HEK293 (cell line): ENCODE measurements at regions not wholly inside any gene's neighbourhood (a gene's known extent, or its start where the extent isn't known, plus 50 kb on each side); places are given as distances from the start of the nearest gene placed in this dataset.

Experiments
- CTCF ChIA-PET: fragments of 350-600 bp; formaldehyde crosslinking; extraction: SDS; loops from one replicate; lab custom pipeline; 2021; ENCODE audit warnings: antibody characterized with exemption; lab: Yijun Ruan, JAX
- POLR2A ChIA-PET: fragments of 300-600 bp; formaldehyde crosslinking; extraction: SDS; loops from one replicate; lab custom pipeline; 2020; ENCODE audit warnings: antibody characterized with exemption, inconsistent platforms; lab: Yijun Ruan, JAX
- H3K27ac ChIP-seq: fragments of 200-500 bp; sonication (Bioruptor generic); 2 replicates; pipeline ENCODE4 v1.5.1; 2014; ENCODE audit warnings: low read depth, low read length, control low read depth, inconsistent platforms; ENCODE audit errors: extremely low read depth
- H3K36me3 ChIP-seq, 2 experiments: fragments of 200-500 bp in 1 of 2; sonication (Bioruptor generic) in 1 of 2; 1 replicate in 1 of 2; 2 replicates in 1 of 2; pipeline ENCODE4 v1.5.1; 2014 to 2017; ENCODE audit warnings: inconsistent platforms in 2 of 2, low read length in 2 of 2; ENCODE audit not compliant: control insufficient read depth in 2 of 2, insufficient read depth in 1 of 2
- H3K4me1 ChIP-seq: fragments of 200-500 bp; sonication (Bioruptor generic); 2 replicates; pipeline ENCODE4 v1.5.1; 2014; ENCODE audit warnings: mild to moderate bottlenecking, low read length, inconsistent platforms; ENCODE audit not compliant: control insufficient read depth, insufficient read depth
- H3K4me3 ChIP-seq: 2 replicates; pipeline ENCODE4 v1.5.1; 2011; ENCODE audit warnings: low read depth, mild to moderate bottlenecking, control low read depth, low read length, moderate library complexity
- H3K9me3 ChIP-seq: fragments of 200-500 bp; sonication (Bioruptor generic); 2 replicates; pipeline ENCODE4 v1.5.1; 2014; ENCODE audit warnings: low read depth, low read length, inconsistent platforms; ENCODE audit not compliant: control insufficient read depth, insufficient read depth
- ZNF416 ChIP-seq: fragments of 450-650 bp; formaldehyde crosslinking; IDR thresholded peaks from 2 replicates; pipeline ENCODE4 v1.5.1; 2016; ENCODE audit warnings: missing biosample characterization, missing genetic modification characterization
- ZNF423 ChIP-seq: fragments of 450-650 bp; formaldehyde crosslinking; IDR thresholded peaks from 2 replicates; pipeline ENCODE4 v1.5.1; 2016; ENCODE audit warnings: missing biosample characterization, missing genetic modification characterization
- ZNF555 ChIP-seq: fragments of 450-650 bp; formaldehyde crosslinking; conservative IDR thresholded peaks from 2 replicates; pipeline ENCODE4 v1.5.1; 2017; ENCODE audit warnings: missing biosample characterization, mild to moderate bottlenecking, missing genetic modification characterization, inconsistent platforms
- ZNF561 ChIP-seq: fragments of 450-650 bp; IDR thresholded peaks from 2 replicates; pipeline ENCODE4 v1.5.1; 2018; ENCODE audit warnings: missing biosample characterization, missing genetic modification characterization, borderline replicate concordance
- ZNF670 ChIP-seq: fragments of 450-650 bp; formaldehyde crosslinking; IDR thresholded peaks from 2 replicates; pipeline ENCODE4 v1.5.1; 2016; ENCODE audit warnings: missing biosample characterization, missing genetic modification characterization, low read depth
- TF ChIP-seq, protein P1 (sequence below): fragments of 450-650 bp; formaldehyde crosslinking; IDR thresholded peaks from 2 replicates; pipeline ENCODE4; 2016; ENCODE audit warnings: missing biosample characterization, missing genetic modification characterization
- TF ChIP-seq, protein P2 (sequence below): fragments of 450-650 bp; formaldehyde crosslinking; IDR thresholded peaks from 2 replicates; pipeline ENCODE4 v1.5.1; 2016; ENCODE audit warnings: missing biosample characterization, missing genetic modification characterization, borderline replicate concordance
- TF ChIP-seq, protein P3 (sequence below): fragments of 450-650 bp; formaldehyde crosslinking; IDR thresholded peaks from 2 replicates; pipeline ENCODE4 v1.5.1; 2016; ENCODE audit warnings: missing biosample characterization, missing genetic modification characterization
- TF ChIP-seq, protein P4 (sequence below): fragments of 450-650 bp; formaldehyde crosslinking; IDR thresholded peaks from 2 replicates; pipeline ENCODE4 v1.5.1; 2016; ENCODE audit warnings: missing biosample characterization, missing genetic modification characterization, low read depth
- TF ChIP-seq, protein P5 (sequence below): fragments of 450-650 bp; IDR thresholded peaks from 2 replicates; pipeline ENCODE4 v1.5.1; 2018; ENCODE audit warnings: missing biosample characterization, mild to moderate bottlenecking, missing genetic modification characterization
- TF ChIP-seq, protein P6 (sequence below): fragments of 450-650 bp; formaldehyde crosslinking; IDR thresholded peaks from 2 replicates; pipeline ENCODE4 v1.5.1; 2016; ENCODE audit warnings: missing biosample characterization, missing genetic modification characterization

DNA sequence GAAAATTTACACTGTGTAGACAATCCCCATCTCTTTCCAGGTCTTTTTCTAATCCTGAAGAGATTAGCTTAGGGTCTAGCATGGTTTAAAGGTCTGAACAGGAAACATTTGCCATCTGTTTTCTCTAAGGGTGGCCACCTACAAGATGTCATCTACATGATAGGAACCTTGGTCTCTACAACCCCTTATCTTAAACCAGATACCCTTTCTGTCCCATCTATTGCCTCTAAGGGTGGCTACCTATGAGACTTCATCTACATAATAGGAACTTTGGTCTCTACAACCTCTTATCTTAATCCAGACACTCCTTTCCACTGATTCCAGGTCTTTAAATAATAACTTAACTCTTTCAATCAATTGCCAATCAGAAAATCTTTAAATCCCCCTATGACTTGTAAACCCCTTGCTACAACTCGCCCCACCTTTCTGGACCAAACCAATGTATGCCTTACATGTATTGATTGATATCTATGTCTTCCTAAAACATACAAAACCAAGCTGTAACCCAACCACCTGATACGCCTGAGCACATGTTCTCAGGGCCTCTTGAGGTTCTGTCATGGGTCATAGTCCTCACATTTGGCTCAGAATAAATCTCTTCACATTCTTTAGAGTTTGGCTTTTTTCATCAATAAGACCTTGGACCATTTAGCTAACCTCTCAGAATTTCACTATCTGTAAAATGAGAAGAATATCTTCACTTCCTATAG lies 605.0 kb downstream of the TUSC7 start:
- Histone ChIP-seq H3K4me1 (no peaks in the 10 kb centered on the region), H3K36me3 (no peaks in the 10 kb centered on the region), H3K9me3 (no peaks in the 10 kb centered on the region), H3K4me3 (no peak overlapping the region), H3K27ac (no peak overlapping the region)
- CTCF ChIA-PET = interaction anchor here (0.6 kb wide), 1 partner anchor 47 kb away, joined by 8 read pairs; no protein-coding TSS in a partner anchor
- POLR2A ChIA-PET = no interaction called here
- TF ChIP-seq, protein P1, sequence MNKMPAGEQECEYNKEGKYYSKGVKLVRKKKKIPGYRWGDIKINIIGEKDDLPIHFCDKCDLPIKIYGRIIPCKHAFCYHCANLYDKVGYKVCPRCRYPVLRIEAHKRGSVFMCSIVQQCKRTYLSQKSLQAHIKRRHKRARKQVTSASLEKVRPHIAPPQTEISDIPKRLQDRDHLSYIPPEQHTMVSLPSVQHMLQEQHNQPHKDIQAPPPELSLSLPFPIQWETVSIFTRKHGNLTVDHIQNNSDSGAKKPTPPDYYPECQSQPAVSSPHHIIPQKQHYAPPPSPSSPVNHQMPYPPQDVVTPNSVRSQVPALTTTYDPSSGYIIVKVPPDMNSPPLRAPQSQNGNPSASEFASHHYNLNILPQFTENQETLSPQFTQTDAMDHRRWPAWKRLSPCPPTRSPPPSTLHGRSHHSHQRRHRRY (tag by site-specific recombination) = no peak
- TF ChIP-seq, protein P2, sequence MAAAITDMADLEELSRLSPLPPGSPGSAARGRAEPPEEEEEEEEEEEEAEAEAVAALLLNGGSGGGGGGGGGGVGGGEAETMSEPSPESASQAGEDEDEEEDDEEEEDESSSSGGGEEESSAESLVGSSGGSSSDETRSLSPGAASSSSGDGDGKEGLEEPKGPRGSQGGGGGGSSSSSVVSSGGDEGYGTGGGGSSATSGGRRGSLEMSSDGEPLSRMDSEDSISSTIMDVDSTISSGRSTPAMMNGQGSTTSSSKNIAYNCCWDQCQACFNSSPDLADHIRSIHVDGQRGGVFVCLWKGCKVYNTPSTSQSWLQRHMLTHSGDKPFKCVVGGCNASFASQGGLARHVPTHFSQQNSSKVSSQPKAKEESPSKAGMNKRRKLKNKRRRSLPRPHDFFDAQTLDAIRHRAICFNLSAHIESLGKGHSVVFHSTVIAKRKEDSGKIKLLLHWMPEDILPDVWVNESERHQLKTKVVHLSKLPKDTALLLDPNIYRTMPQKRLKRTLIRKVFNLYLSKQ (tag by site-specific recombination) = no peak
- TF ChIP-seq ZNF423 (tag by site-specific recombination) = no peak
- TF ChIP-seq, protein P3, sequence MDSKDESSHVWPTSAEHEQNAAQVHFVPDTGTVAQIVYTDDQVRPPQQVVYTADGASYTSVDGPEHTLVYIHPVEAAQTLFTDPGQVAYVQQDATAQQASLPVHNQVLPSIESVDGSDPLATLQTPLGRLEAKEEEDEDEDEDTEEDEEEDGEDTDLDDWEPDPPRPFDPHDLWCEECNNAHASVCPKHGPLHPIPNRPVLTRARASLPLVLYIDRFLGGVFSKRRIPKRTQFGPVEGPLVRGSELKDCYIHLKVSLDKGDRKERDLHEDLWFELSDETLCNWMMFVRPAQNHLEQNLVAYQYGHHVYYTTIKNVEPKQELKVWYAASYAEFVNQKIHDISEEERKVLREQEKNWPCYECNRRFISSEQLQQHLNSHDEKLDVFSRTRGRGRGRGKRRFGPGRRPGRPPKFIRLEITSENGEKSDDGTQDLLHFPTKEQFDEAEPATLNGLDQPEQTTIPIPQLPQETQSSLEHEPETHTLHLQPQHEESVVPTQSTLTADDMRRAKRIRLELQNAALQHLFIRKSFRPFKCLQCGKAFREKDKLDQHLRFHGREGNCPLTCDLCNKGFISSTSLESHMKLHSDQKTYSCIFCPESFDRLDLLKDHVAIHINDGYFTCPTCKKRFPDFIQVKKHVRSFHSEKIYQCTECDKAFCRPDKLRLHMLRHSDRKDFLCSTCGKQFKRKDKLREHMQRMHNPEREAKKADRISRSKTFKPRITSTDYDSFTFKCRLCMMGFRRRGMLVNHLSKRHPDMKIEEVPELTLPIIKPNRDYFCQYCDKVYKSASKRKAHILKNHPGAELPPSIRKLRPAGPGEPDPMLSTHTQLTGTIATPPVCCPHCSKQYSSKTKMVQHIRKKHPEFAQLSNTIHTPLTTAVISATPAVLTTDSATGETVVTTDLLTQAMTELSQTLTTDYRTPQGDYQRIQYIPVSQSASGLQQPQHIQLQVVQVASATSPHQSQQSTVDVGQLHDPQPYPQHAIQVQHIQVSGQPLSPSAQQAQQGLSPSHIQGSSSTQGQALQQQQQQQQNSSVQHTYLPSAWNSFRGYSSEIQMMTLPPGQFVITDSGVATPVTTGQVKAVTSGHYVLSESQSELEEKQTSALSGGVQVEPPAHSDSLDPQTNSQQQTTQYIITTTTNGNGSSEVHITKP (tag by site-specific recombination) = no peak
- TF ChIP-seq ZNF670 (tag by site-specific recombination) = no peak
- no peak for TF ChIP-seq ZNF555 (tag by site-specific recombination)
- TF ChIP-seq ZNF561 (tag by site-specific recombination) = no peak
- TF ChIP-seq ZNF416 (tag by site-specific recombination) = no peak
- TF ChIP-seq, protein P4, sequence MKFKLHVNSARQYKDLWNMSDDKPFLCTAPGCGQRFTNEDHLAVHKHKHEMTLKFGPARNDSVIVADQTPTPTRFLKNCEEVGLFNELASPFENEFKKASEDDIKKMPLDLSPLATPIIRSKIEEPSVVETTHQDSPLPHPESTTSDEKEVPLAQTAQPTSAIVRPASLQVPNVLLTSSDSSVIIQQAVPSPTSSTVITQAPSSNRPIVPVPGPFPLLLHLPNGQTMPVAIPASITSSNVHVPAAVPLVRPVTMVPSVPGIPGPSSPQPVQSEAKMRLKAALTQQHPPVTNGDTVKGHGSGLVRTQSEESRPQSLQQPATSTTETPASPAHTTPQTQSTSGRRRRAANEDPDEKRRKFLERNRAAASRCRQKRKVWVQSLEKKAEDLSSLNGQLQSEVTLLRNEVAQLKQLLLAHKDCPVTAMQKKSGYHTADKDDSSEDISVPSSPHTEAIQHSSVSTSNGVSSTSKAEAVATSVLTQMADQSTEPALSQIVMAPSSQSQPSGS (tag by site-specific recombination) = no peak

DNA sequence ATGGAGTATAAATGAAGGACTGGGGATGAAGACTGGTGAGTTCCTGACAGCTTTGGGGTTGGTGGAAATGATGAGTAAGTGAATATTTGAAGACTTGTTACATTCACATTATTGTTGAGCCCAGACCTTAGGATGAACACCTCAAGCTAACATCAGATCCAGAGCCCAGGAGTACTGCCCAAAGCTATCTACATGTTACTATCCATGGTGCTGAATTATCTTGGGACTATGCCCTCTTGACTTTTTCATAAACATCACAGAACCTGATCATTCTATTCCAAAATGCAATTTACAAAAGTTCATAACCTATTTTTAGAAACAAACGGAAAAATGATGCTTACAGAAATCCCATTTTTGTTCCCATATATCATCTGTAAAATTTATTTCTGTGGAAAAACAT lies 613.3 kb downstream of the TUSC7 start:
- Histone ChIP-seq H3K4me3 (no peak overlapping the region), H3K9me3 (no peaks in the 10 kb centered on the region), H3K36me3 (no peaks in the 10 kb centered on the region), H3K27ac (no peak overlapping the region), H3K4me1 (no peaks in the 10 kb centered on the region)
- POLR2A ChIA-PET = no interaction called here
- CTCF ChIA-PET = interaction anchor here (0.6 kb wide), 1 partner anchor 1013 kb away, joined by 4 read pairs; no protein-coding TSS in a partner anchor
- TF ChIP-seq, protein P5, sequence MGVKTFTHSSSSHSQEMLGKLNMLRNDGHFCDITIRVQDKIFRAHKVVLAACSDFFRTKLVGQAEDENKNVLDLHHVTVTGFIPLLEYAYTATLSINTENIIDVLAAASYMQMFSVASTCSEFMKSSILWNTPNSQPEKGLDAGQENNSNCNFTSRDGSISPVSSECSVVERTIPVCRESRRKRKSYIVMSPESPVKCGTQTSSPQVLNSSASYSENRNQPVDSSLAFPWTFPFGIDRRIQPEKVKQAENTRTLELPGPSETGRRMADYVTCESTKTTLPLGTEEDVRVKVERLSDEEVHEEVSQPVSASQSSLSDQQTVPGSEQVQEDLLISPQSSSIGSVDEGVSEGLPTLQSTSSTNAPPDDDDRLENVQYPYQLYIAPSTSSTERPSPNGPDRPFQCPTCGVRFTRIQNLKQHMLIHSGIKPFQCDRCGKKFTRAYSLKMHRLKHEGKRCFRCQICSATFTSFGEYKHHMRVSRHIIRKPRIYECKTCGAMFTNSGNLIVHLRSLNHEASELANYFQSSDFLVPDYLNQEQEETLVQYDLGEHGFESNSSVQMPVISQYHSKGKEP = no peak
- TF ChIP-seq, protein P6, sequence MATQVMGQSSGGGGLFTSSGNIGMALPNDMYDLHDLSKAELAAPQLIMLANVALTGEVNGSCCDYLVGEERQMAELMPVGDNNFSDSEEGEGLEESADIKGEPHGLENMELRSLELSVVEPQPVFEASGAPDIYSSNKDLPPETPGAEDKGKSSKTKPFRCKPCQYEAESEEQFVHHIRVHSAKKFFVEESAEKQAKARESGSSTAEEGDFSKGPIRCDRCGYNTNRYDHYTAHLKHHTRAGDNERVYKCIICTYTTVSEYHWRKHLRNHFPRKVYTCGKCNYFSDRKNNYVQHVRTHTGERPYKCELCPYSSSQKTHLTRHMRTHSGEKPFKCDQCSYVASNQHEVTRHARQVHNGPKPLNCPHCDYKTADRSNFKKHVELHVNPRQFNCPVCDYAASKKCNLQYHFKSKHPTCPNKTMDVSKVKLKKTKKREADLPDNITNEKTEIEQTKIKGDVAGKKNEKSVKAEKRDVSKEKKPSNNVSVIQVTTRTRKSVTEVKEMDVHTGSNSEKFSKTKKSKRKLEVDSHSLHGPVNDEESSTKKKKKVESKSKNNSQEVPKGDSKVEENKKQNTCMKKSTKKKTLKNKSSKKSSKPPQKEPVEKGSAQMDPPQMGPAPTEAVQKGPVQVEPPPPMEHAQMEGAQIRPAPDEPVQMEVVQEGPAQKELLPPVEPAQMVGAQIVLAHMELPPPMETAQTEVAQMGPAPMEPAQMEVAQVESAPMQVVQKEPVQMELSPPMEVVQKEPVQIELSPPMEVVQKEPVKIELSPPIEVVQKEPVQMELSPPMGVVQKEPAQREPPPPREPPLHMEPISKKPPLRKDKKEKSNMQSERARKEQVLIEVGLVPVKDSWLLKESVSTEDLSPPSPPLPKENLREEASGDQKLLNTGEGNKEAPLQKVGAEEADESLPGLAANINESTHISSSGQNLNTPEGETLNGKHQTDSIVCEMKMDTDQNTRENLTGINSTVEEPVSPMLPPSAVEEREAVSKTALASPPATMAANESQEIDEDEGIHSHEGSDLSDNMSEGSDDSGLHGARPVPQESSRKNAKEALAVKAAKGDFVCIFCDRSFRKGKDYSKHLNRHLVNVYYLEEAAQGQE (tag by site-specific recombination) = peak; percentile 88
